Suprapubic skin (tissue), 3 donors: ENCODE measurements at regions not wholly inside any gene's neighbourhood (a gene's known extent, or its start where the extent isn't known, plus 50 kb on each side); places are given as distances from the start of the nearest gene placed in this dataset.

Experiments used
- CTCF ChIP-seq, 2 donors: fragments of 200-600 bp in 1 of 2; fragments of 450-650 bp in 1 of 2; sonication (generic) in 1 of 2; IDR thresholded peaks; one replicate each; pipeline ENCODE4 v1.5.1; 2016 to 2019; ENCODE audit warnings: antibody characterized with exemption in 2 of 2, mild to moderate bottlenecking in 1 of 2, moderate library complexity in 1 of 2
- POLR2AphosphoS5 ChIP-seq, 3 donors: sonication (generic); formaldehyde crosslinking; IDR thresholded peaks; one replicate each; pipeline ENCODE4 v1.6.1; 2017; ENCODE audit warnings: antibody characterized with exemption in 3 of 3

GRCh38 chr17:53996131-53996530 lies 173.4 kb downstream of the KIF2B start:
- TF ChIP-seq CTCF (IDR thresholded peaks at IDR 0.05) (no peak), POLR2AphosphoS5 (IDR thresholded peaks at IDR 0.05) (no peak)
